T-helper 22 cell (primary cell): ENCODE measurements at regions not wholly inside any gene's neighbourhood (a gene's known extent, or its start where the extent isn't known, plus 50 kb on each side); places are given as distances from the start of the nearest gene placed in this dataset.

Experiments used
- DNase-seq: peaks from one replicate; pipeline ENCODE4 v3.0.0-alpha.2; 2020; ENCODE audit warnings: low read depth

- no peak for DNase-seq
These were observed 679.7 kb downstream of the NYAP2 start for GRCh38 chr2:226079196-226079595.

DNA sequence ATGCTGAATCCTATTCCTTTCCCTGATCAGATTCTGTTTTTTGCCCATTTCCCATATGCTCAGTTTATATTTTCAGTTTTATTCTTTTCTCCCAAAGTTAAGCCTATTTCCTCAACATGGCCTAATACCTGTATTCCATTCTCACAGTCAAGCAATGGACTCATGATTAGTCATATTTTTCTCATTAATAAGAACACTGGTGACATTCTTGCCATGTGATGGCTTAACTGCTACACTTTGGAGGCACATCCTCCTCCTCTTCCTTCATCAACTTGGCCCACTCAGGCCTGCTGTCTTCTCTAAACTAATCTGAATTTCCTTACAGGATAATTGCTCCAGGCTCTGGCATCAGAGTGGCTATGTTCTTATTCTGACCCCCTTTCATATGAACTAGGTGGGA is 679.2 kb downstream of the NYAP2 start:
- no peak for DNase-seq

DNA sequence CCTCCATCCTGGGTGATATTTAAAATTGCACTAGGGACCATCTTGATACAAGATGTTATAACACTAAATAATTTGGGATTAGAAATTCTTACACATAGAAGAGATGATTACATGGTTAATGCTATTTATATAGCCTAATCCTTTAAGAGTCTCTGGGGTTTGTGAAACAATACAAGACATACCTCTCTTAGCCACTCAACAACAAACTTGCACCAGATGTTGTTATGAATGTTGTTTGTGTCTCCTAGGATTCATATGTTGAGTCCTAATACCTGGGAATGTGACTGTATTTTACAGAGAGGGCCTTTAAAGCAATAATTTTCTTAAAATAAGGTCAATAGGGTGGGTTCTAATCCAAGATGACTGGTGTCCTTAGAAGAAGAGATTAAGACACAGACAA is 678.3 kb downstream of the NYAP2 start:
- no peak for DNase-seq

- DNase-seq: no peak
These were observed 677.5 kb downstream of the NYAP2 start for GRCh38 chr2:226077031-226077430.

DNA sequence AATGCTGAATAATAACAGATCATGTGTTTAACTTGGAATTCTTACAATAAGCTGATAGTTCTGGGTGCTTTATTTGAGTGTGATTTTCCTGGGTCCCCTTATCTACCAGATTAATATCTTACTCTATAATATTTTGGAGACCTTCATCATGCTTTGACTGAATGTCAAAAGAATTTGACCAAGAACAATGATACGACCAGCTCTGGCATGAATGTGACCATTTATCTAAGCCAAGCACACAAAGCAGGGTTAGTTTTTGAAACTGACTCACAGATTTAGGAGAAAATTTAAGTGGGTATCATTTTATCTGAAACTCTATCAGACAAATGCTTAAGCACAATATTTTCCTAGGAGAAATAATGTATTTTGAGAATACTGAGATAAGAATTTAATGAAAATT is 677.0 kb downstream of the NYAP2 start:
- DNase-seq: no peak

DNA sequence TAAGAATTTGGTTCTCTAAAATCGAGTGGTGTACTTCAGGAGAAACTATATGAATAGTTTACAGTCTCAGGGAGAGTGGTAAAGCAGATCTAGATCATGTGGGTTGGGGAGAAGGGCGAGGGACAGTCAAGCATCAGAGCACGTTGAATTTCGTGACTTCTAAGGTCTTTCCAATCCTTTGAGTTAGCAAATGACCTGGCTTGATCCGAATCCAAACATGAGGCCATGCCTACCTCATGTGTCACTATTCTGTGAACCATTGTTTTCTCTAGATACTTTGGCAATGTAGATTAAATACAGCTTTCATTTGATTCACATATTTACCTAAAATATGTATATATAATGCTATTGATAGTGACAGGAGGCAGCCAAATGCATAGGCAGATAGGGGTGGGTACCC is 674.9 kb downstream of the NYAP2 start:
- no peak for DNase-seq

- no peak for DNase-seq
These were observed 674.1 kb downstream of the NYAP2 start for GRCh38 chr2:226073496-226074160.

GRCh38 chr2:226066873-226067272 is 667.4 kb downstream of the NYAP2 start:
- DNase-seq: no peak

DNA sequence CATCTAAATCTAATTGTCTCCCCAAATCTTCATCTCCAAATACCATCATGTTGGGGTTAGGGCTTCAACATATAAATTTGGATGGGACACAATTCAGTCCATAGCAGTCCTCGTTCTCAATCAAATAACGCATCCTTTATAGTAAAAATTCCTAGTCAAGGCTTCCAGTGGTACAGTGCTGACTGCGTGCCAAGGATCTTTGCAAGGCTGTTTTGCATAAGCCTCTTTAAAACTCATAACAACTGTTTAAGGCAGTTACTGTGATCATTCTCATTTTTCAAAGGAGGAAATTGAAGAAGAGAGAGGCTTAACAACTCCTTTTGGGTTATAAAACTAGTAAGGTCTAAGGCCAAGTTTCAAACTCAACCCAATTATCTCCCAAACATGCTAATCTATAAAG is 666.9 kb downstream of the NYAP2 start:
- DNase-seq: no peak

- DNase-seq: no peak
These were observed 665.5 kb downstream of the NYAP2 start for GRCh38 chr2:226064932-226065570.

- DNase-seq: no peak
These were observed 664.4 kb downstream of the NYAP2 start for GRCh38 chr2:226063704-226064440.

GRCh38 chr2:226059961-226060627 is 660.6 kb downstream of the NYAP2 start:
- no peak for DNase-seq

DNA sequence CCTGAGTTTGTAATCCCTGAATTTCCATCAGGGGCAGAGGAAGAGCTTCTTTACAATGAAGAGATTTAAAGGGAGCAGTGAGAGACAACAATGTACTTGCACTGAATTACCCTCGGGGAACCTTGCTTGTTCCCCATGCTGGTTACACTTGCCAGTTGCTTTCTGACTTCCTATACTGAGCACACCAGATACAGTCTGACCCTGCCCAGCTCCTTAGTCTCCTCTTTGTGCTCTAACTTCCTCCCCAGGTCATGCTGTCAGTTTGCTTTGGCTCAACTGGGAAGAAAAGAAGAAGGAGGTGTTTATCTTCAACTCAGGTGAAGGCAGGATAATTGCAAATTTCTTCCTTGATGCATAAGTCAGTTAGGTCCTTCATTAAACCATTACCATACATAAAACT is 658.4 kb downstream of the NYAP2 start:
- DNase-seq: no peak

DNA sequence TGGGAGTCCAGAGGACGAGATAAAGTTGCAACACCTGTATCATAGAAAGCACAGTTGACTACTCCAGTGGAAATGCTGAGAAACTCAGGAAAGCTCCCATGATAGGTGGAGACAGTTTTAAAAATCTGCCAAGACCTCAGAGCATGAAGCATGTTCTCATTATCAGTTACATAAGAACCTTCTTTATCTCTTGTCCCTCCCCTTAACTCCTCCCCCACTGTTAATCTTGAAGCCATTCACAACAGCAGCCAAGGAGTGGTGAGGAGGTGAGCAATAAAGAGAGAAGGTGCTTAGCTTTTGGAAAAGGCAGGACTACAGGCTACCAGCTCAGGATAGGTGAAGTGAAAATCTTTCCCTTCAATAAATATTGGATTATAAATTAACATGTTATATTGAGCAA is 657.9 kb downstream of the NYAP2 start:
- no peak for DNase-seq

DNA sequence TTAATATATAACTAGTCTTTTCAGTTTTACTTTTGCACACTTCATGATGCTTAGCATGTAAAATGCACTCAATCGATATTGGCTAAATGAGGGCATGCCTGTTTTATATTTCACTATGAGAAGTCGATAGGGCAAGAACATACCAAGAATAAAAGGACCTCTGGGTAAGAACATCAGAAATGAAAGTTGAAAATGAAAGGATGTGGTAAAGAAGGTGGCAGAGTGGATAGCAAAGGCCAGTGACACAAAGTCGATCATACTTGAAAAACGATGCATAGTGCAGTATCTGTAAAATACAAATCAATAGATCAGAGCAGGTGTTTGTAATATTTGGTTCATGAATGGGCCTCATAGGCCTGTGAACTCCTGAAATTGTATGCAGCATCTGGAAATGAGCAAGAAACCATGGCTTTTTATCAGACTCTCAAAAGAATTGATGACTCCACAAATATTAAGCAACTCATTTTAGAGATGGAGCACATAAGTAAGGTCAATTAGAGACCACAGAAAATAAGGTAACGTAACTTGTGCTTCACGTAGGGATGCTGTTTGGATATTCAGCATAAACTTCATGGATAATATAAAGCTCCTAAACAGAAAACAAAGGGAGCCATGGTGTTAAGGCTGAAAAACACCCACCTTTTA is 653.4 kb downstream of the NYAP2 start:
- DNase-seq: no peak

GRCh38 chr2:226050822-226051221 is 651.3 kb downstream of the NYAP2 start:
- no peak for DNase-seq

DNA sequence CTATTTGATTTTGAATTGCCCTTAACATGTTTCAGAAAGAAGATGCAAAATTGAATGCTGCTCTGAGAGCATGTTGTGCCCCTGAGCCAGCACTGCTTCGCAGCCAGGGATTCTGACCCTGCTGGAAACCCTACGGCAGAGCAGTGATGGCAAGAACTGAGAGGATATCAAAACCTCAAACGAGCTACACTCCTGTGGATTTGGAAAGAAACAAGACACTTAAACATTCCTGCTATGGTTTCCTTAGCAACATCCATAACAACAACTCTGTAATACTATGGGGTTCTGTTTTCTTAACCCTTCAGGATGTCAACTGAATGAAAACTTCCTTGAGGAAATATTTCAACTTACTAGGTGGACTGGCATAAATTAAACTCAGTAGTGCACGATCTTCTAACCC is 649.1 kb downstream of the NYAP2 start:
- DNase-seq: no peak

GRCh38 chr2:226045080-226045479 is 645.6 kb downstream of the NYAP2 start:
- no peak for DNase-seq

DNA sequence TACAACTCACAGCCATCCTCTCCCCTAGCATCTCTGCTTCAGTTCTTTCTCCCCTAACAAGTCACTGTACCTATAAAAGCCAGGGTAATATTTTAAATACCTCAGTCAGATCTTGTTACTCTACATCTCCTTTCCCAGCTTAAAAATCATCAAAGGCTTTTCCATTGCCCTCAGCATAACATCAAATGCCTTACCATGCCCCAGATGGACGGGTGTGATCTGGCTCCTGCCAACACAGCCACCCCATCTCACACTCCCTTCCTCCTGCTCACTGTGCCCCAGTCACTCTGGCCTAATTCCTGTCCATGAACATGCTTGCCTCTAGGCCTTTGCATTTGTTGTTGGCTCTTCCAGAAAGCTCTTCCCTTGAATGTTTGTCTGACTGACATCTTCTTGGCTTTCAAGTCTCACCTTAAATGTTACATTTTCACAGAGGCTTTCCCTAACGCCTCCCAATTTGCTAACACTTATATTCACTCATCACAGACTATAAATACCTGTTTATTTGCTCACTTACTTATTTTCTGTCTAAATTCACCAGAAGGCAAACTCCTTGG is 640.9 kb downstream of the NYAP2 start:
- DNase-seq: no peak

- DNase-seq: no peak
These were observed 638.0 kb downstream of the NYAP2 start for GRCh38 chr2:226037526-226037925.

DNA sequence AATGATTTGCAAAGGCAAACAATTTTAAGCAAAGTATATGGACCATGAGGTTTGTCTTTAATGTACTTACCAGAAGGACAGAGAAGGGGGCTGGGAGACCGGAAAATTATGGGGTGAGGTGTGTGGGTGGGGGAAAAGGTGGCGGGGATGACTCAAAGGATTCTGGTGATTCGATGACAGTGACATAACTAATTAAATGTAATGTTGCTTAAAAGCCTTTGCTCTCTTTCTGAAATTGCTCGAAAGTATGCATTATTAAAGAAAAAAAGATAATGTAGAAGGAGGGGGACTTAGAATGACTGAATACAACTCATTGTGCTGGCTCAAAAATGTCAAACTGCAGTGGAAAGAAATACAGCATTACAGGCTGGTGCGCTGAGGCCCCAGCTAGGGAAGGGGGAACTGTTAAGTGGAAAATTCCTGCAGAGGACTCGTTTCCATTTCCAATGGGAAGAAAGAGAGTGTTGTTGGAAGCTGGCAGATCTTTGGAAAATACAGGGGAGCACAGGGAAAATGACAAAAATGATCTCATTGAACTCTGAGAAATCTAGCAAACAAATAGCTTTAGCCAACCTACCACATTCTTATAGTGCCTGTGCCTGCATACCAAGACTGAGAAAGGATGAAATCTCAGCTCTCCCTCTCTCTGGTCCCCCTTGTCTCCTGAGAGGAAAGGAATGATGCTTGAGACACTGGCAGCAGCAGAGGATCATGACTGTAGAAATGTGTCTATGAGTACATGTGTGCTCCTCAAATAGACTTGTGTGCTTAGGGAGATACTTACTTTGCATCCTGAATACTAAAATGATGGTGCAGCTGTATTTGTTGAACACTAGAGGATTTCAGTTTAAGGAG is 632.4 kb downstream of the NYAP2 start:
- no peak for DNase-seq
